T-cell (primary cell): ENCODE measurements at regions not wholly inside any gene's neighbourhood (a gene's known extent, or its start where the extent isn't known, plus 50 kb on each side); places are given as distances from the start of the nearest gene placed in this dataset.

ENCODE experiments used
- ATAC-seq, 4 experiments: fragments of 200-7000 bp in 3 of 4; fragments of 150-1000 bp in 1 of 4; cut with Tn5 transposase; replicated peaks in 1 of 4; 1 replicate in 3 of 4; 2 replicates in 1 of 4; pipeline ENCODE4 v1.10.0; 2021; ENCODE audit warnings: moderate library complexity in 3 of 4, mild to moderate bottlenecking in 2 of 4, moderate number of reproducible peaks in 1 of 4
- CTCF ChIA-PET, 2 donors: fragments of 300-600 bp; sonication (Branson Sonifier 250); formaldehyde crosslinking; loops; one replicate each; lab custom pipeline; 2022; ENCODE audit warnings: antibody characterized with exemption in 2 of 2; lab: Charles Lee
- POLR2A ChIA-PET, 2 donors: fragments of 300-600 bp; sonication (Branson Sonifier 250); formaldehyde crosslinking; loops; one replicate each; lab custom pipeline; 2022; ENCODE audit warnings: antibody characterized with exemption in 2 of 2; lab: Charles Lee
- DNase-seq, 35 experiments: peaks; one replicate each; pipeline versions ENCODE4 v3.0.0 to v3.0.0-alpha.2; 2013 to 2023
- H3K27ac ChIP-seq: one replicate; pipeline ENCODE4 v1.5.1; 2013; ENCODE audit warnings: low read length
- H3K27me3 ChIP-seq, 2 experiments: replicated peaks in 1 of 2; 1 replicate in 1 of 2; 2 replicates in 1 of 2; pipeline versions ENCODE4 v1.6.1 to v1.7.0; 2013; ENCODE audit warnings: low read length in 1 of 2, mixed read lengths in 1 of 2; ENCODE audit not compliant: control insufficient read depth in 2 of 2, insufficient read depth in 2 of 2; ENCODE audit errors: extremely low read depth in 1 of 2
- H3K36me3 ChIP-seq, 2 donors: 1 replicate in 1 of 2; 2 replicates in 1 of 2; pipeline versions ENCODE4 v1.6.1 to v1.7.0; 2013; ENCODE audit warnings: low read length in 1 of 2; ENCODE audit not compliant: control insufficient read depth in 2 of 2, insufficient read depth in 1 of 2; ENCODE audit errors: extremely low read depth in 1 of 2
- H3K4me1 ChIP-seq, 2 experiments: 1 replicate in 1 of 2; 2 replicates in 1 of 2; pipeline versions ENCODE4 v1.6.1 to v1.7.0; 2013; ENCODE audit warnings: low read length in 2 of 2, mixed read lengths in 1 of 2; ENCODE audit not compliant: insufficient read depth in 2 of 2, control insufficient read depth in 1 of 2; ENCODE audit errors: extremely low read depth in 1 of 2
- H3K4me3 ChIP-seq, 2 donors: 1 replicate in 1 of 2; 2 replicates in 1 of 2; pipeline versions ENCODE4 v1.5.1 to v1.7.0; 2013; ENCODE audit warnings: mild to moderate bottlenecking in 2 of 2, low read length in 1 of 2, moderate library complexity in 1 of 2; ENCODE audit not compliant: control insufficient read depth in 1 of 2; ENCODE audit errors: extremely low read depth in 1 of 2
- H3K9me3 ChIP-seq: 2 replicates; pipeline ENCODE4 v1.7.0; 2013
- H3K27ac Mint-ChIP-seq, 2 donors: one replicate each; pipeline ENCODE4 v1.8.0; 2020 to 2021; ENCODE audit warnings: mild to moderate bottlenecking in 2 of 2, mixed read lengths in 2 of 2
- H3K27me3 Mint-ChIP-seq, 2 donors: one replicate each; pipeline ENCODE4 v1.8.0; 2021 to 2022; ENCODE audit warnings: mixed read lengths in 2 of 2
- H3K36me3 Mint-ChIP-seq: one replicate; pipeline ENCODE4 v1.8.0; 2021; ENCODE audit warnings: mixed read lengths
- H3K4me1 Mint-ChIP-seq, 3 donors: one replicate each; pipeline ENCODE4 v1.8.0; 2020 to 2022; ENCODE audit warnings: mixed read lengths in 3 of 3, mild to moderate bottlenecking in 1 of 3
- H3K4me3 Mint-ChIP-seq, 3 donors: one replicate each; pipeline ENCODE4 v1.8.0; 2020 to 2022; ENCODE audit warnings: mild to moderate bottlenecking in 3 of 3, mixed read lengths in 3 of 3, moderate library complexity in 3 of 3
- H3K9me3 Mint-ChIP-seq, 3 donors: one replicate each; pipeline ENCODE4 v1.8.0; 2020 to 2022; ENCODE audit warnings: mixed read lengths in 3 of 3
- WGBS: methylation state at CpG from one replicate; pipeline ENCODE4 v1.1.5; 2013; ENCODE audit warnings: missing lambda C conversion rate; ENCODE audit not compliant: insufficient coverage; 5-methylcytosine and 5-hydroxymethylcytosine counted together

- DNase-seq (no peak), ATAC-seq (no peak)
- Mint-ChIP-seq H3K9me3 (peaks cover 3 to 5% (median 4%) of the 10 kb centered on the region in 3 donors), H3K36me3 (no peaks in the 10 kb centered on the region), H3K4me1 (no peaks in the 10 kb centered on the region), H3K27me3 (no peaks in the 10 kb centered on the region), H3K27ac (no peak overlapping the region), H3K4me3 (no peak overlapping the region)
- H3K36me3 ChIP-seq, result no peaks in the 10 kb centered on the region
- no peaks in the 10 kb centered on the region for H3K4me1 ChIP-seq
- H3K9me3 ChIP-seq, result no peaks in the 10 kb centered on the region
- no peak overlapping the region for H3K27ac ChIP-seq
- WGBS, result 100% methylated on average over 1 of the region's 1 CpG
- H3K27me3 ChIP-seq, result no peaks in the 10 kb centered on the region
- no peak overlapping the region for H3K4me3 ChIP-seq
- CTCF ChIA-PET, result no interaction called here
- POLR2A ChIA-PET, result no interaction called here
These were observed 284.2 kb upstream of the LRRC7 start for GRCh38 chr1:69283516-69283915.

- no peaks in the 10 kb centered on the region for H3K36me3 ChIP-seq
- ATAC-seq, result no peak
- Mint-ChIP-seq H3K27ac (no peak overlapping the region), H3K9me3 (peaks cover 3 to 5% (median 4%) of the 10 kb centered on the region in 3 donors), H3K36me3 (no peaks in the 10 kb centered on the region), H3K4me1 (no peaks in the 10 kb centered on the region), H3K27me3 (no peaks in the 10 kb centered on the region), H3K4me3 (no peak overlapping the region)
- H3K4me3 ChIP-seq, result no peak overlapping the region
- H3K27ac ChIP-seq, result no peak overlapping the region
- no CpG with 5 or more reads among the region's 1 CpG for WGBS
- H3K27me3 ChIP-seq, result no peaks in the 10 kb centered on the region
- H3K4me1 ChIP-seq, result no peaks in the 10 kb centered on the region
- DNase-seq, result no peak
- no peaks in the 10 kb centered on the region for H3K9me3 ChIP-seq
- ChIA-PET POLR2A (no interaction called here), CTCF (no interaction called here)
These were observed 283.2 kb upstream of the LRRC7 start for GRCh38 chr1:69284508-69284907.

DNA sequence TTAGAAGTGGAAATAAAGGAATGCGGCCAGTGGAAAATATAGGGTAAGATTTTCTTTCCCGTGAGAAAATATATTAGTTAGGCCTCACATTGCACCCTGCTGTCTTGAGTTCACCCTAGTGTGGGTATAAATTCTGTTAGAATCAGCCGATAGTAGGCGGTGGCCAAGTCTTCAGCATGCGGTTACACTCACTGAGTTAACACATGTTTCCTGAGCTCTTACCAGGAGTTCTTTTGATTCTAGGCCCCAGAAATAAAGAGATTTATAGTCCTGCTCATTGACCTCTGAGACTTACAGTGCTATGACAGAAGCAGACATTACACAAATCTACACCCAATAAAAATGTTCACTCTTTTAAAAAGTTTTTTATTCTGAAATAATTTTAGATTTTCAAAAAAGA is 279.3 kb upstream of the LRRC7 start:
- Mint-ChIP-seq H3K4me1 (no peaks in the 10 kb centered on the region), H3K27me3 (no peaks in the 10 kb centered on the region), H3K4me3 (no peak overlapping the region), H3K9me3 (peaks cover 3 to 10% (median 4%) of the 10 kb centered on the region in 3 donors), H3K27ac (no peak overlapping the region), H3K36me3 (no peaks in the 10 kb centered on the region)
- H3K27me3 ChIP-seq, result no peaks in the 10 kb centered on the region
- no peaks in the 10 kb centered on the region for H3K36me3 ChIP-seq
- ChIA-PET CTCF (no interaction called here), POLR2A (no interaction called here)
- 75% methylated on average over 3 of the region's 5 CpGs for WGBS
- H3K9me3 ChIP-seq, result no peaks in the 10 kb centered on the region
- no peak overlapping the region for H3K4me3 ChIP-seq
- H3K4me1 ChIP-seq, result no peaks in the 10 kb centered on the region
- ATAC-seq (no peak), DNase-seq (no peak)
- H3K27ac ChIP-seq, result no peak overlapping the region

GRCh38 chr1:69290291-69290690 is 277.4 kb upstream of the LRRC7 start:
- no peaks in the 10 kb centered on the region for H3K9me3 ChIP-seq
- H3K4me1 ChIP-seq, result no peaks in the 10 kb centered on the region
- Mint-ChIP-seq H3K4me3 (no peak overlapping the region), H3K36me3 (no peaks in the 10 kb centered on the region), H3K4me1 (no peaks in the 10 kb centered on the region), H3K9me3 (peaks cover 3 to 10% (median 4%) of the 10 kb centered on the region in 3 donors), H3K27ac (no peak overlapping the region), H3K27me3 (no peaks in the 10 kb centered on the region)
- ATAC-seq (no peak), DNase-seq (no peak)
- H3K36me3 ChIP-seq, result no peaks in the 10 kb centered on the region
- ChIA-PET CTCF (no interaction called here), POLR2A (no interaction called here)
- no CpG with 5 or more reads among the region's 1 CpG for WGBS
- H3K4me3 ChIP-seq, result no peak overlapping the region
- H3K27ac ChIP-seq, result no peak overlapping the region
- H3K27me3 ChIP-seq, result no peaks in the 10 kb centered on the region

GRCh38 chr1:69291541-69291940 is 276.2 kb upstream of the LRRC7 start:
- DNase-seq (no peak), ATAC-seq (no peak)
- POLR2A ChIA-PET, result no interaction called here
- Mint-ChIP-seq H3K9me3 (peaks cover 3 to 12% (median 4%) of the 10 kb centered on the region in 3 donors), H3K27ac (no peak overlapping the region), H3K36me3 (no peaks in the 10 kb centered on the region), H3K4me1 (no peaks in the 10 kb centered on the region), H3K4me3 (no peak overlapping the region), H3K27me3 (no peaks in the 10 kb centered on the region)
- Histone ChIP-seq H3K27ac (no peak overlapping the region), H3K4me1 (no peaks in the 10 kb centered on the region), H3K4me3 (no peak overlapping the region), H3K27me3 (no peaks in the 10 kb centered on the region), H3K9me3 (no peaks in the 10 kb centered on the region), H3K36me3 (no peaks in the 10 kb centered on the region)
- CTCF ChIA-PET, result no interaction called here
- no CpG with 5 or more reads among the region's 4 CpGs for WGBS

- no peaks in the 10 kb centered on the region for H3K4me1 Mint-ChIP-seq
- Histone ChIP-seq H3K27me3 (no peaks in the 10 kb centered on the region), H3K9me3 (no peaks in the 10 kb centered on the region), H3K4me3 (no peak overlapping the region), H3K4me1 (no peaks in the 10 kb centered on the region), H3K27ac (no peak overlapping the region), H3K36me3 (no peaks in the 10 kb centered on the region)
- CTCF ChIA-PET, result no interaction called here
- DNase-seq (no peak), ATAC-seq (no peak)
- H3K36me3 Mint-ChIP-seq, result no peaks in the 10 kb centered on the region
- H3K9me3 Mint-ChIP-seq, result peaks cover 0 to 12% (median 0%) of the 10 kb centered on the region in 3 donors
- no peak overlapping the region for H3K27ac Mint-ChIP-seq
- POLR2A ChIA-PET, result no interaction called here
- WGBS, result no CpG with 5 or more reads among the region's 3 CpGs
- H3K4me3 Mint-ChIP-seq, result no peak overlapping the region
- H3K27me3 Mint-ChIP-seq, result no peaks in the 10 kb centered on the region
These were observed 274.9 kb upstream of the LRRC7 start for GRCh38 chr1:69292833-69293232.

- no peaks in the 10 kb centered on the region for H3K27me3 Mint-ChIP-seq
- no CpG with 5 or more reads among the region's 1 CpG for WGBS
- H3K9me3 Mint-ChIP-seq, result peaks cover 0 to 12% (median 0%) of the 10 kb centered on the region in 3 donors
- no peak overlapping the region for H3K4me3 Mint-ChIP-seq
- Histone ChIP-seq H3K27ac (no peak overlapping the region), H3K9me3 (no peaks in the 10 kb centered on the region), H3K36me3 (no peaks in the 10 kb centered on the region), H3K4me3 (no peak overlapping the region), H3K4me1 (no peaks in the 10 kb centered on the region), H3K27me3 (no peaks in the 10 kb centered on the region)
- POLR2A ChIA-PET, result no interaction called here
- H3K27ac Mint-ChIP-seq, result no peak overlapping the region
- CTCF ChIA-PET, result no interaction called here
- H3K4me1 Mint-ChIP-seq, result no peaks in the 10 kb centered on the region
- no peaks in the 10 kb centered on the region for H3K36me3 Mint-ChIP-seq
- no peak for DNase-seq
- ATAC-seq, result no peak
These were observed 273.6 kb upstream of the LRRC7 start for GRCh38 chr1:69294171-69294570.
